ENCODE measurements at regions not wholly inside any gene's neighbourhood (a gene's known extent, or its start where the extent isn't known, plus 50 kb on each side); places are given as distances from the start of the nearest gene placed in this dataset.

DNA sequence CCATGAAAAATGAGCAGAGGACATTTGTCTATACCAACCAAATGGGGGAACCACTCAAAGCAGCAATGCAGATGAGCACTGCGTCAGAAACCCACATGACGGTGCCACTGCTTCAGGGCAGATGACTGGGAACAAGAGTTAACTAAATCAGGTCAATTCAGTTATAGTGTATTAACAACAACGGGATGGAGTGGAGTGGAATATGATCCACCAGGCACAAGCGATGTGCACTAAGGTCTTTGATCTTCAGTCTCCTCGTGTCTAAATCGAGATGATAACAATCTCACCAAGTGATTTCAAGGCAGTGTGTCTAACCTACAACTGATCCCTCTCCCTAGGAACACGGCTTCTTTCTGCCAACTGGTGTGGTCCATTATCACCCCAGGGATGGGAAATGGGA lies 269.0 kb downstream of the RAD51AP2 start:
- H3K9me3 ChIP-seq: no peaks in the 10 kb centered on the region
- no peak overlapping the region for H3K27ac ChIP-seq
- no peak for DNase-seq
- no peak for TF ChIP-seq POLR2A (IDR thresholded peaks at IDR 0.05)
- TF ChIP-seq, protein P1, sequence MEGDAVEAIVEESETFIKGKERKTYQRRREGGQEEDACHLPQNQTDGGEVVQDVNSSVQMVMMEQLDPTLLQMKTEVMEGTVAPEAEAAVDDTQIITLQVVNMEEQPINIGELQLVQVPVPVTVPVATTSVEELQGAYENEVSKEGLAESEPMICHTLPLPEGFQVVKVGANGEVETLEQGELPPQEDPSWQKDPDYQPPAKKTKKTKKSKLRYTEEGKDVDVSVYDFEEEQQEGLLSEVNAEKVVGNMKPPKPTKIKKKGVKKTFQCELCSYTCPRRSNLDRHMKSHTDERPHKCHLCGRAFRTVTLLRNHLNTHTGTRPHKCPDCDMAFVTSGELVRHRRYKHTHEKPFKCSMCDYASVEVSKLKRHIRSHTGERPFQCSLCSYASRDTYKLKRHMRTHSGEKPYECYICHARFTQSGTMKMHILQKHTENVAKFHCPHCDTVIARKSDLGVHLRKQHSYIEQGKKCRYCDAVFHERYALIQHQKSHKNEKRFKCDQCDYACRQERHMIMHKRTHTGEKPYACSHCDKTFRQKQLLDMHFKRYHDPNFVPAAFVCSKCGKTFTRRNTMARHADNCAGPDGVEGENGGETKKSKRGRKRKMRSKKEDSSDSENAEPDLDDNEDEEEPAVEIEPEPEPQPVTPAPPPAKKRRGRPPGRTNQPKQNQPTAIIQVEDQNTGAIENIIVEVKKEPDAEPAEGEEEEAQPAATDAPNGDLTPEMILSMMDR (IDR thresholded peaks at IDR 0.05): no peak
- no peaks in the 10 kb centered on the region for H3K4me1 ChIP-seq
- no peak overlapping the region for H3K4me3 ChIP-seq
- no peaks in the 10 kb centered on the region for H3K27me3 ChIP-seq
- no peaks in the 10 kb centered on the region for H3K36me3 ChIP-seq

DNA sequence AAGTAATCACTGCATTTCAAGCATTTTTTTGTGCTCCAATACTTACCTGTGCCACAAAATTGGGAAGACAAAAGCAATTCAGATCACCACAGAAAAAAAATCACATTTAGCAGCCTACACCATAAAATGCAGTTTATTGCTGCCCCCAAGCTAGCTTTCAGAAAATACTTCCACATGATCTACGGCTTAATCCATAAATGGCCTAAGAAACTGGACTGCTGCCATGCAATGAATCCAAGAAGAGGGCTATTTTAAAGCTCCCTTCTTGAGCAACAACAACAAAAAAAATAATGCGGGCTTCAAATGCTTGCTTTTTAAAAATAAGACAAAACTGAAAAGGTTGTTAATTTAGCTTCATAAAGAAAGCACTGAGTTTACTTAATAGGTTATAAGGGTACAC lies 272.3 kb downstream of the RAD51AP2 start:
- Histone ChIP-seq H3K27me3 (no peaks in the 10 kb centered on the region), H3K4me1 (no peaks in the 10 kb centered on the region), H3K9me3 (no peaks in the 10 kb centered on the region), H3K27ac (no peak overlapping the region), H3K4me3 (no peak overlapping the region), H3K36me3 (no peaks in the 10 kb centered on the region)
- DNase-seq: no peak
- no peak for TF ChIP-seq POLR2A (IDR thresholded peaks at IDR 0.05)

DNA sequence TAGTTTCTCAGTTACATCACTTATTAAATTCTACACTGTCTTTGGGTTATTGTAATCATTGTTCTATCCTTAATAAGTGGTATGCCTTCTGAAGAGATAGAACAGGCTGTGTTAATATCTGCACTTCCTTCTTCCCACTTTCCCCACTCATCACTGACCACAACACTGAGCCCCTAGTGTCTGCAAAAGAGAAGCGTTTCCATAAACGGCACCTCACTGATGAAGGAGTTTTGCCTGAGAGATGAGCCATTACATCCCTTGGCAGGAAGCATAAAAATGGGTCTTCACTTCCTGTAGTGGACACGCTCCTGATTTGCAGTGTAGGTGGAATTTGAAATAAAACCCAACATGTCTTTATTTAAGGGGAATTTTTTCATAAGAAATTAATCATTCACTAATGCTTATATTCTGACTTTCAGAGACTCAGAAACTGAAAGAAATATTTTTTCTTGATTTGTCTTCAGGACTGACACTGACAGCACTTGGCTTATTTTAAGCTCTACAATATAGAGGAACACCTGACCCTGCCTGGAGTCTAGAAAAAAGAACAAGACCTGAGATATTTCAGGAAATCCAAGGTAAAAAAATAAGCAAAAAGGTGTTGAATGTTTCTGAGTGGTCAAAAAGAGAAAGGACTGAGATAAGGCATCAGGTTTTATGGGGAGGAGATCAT lies 275.3 kb downstream of the RAD51AP2 start:
- Histone ChIP-seq H3K36me3 (no peaks in the 10 kb centered on the region), H3K9me3 (no peaks in the 10 kb centered on the region), H3K27me3 (no peaks in the 10 kb centered on the region), H3K4me3 (no peak overlapping the region), H3K4me1 (no peaks in the 10 kb centered on the region), H3K27ac (no peak overlapping the region)
- TF ChIP-seq, protein P1 (IDR thresholded peaks at IDR 0.05): no peak
- no peak for TF ChIP-seq POLR2A (IDR thresholded peaks at IDR 0.05)
- DNase-seq: no peak

DNA sequence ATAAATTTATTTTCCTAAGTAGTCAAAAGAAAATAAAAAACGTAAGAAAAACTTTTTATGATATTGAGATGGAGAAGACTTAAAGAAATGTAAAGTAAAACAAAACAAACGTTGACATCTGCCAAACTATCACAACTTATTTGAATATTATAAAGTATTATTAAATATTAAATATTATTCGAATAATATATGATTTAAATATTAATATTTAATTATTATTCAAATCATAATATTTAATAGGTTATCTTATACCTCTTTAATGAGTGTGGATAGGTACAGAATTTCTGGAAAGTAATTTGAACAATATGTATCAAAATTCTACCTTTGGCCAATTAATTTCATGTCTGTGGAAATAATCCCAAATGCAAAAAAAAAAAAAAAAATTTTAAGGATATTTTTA lies 278.7 kb downstream of the RAD51AP2 start:
- no peak overlapping the region for H3K27ac ChIP-seq
- no peaks in the 10 kb centered on the region for H3K36me3 ChIP-seq
- no peaks in the 10 kb centered on the region for H3K4me1 ChIP-seq
- DNase-seq: no peak
- TF ChIP-seq POLR2A (IDR thresholded peaks at IDR 0.05): no peak
- TF ChIP-seq, protein P1 (IDR thresholded peaks at IDR 0.05): no peak
- H3K9me3 ChIP-seq: no peaks in the 10 kb centered on the region
- no peaks in the 10 kb centered on the region for H3K27me3 ChIP-seq
- H3K4me3 ChIP-seq: no peak overlapping the region

DNA sequence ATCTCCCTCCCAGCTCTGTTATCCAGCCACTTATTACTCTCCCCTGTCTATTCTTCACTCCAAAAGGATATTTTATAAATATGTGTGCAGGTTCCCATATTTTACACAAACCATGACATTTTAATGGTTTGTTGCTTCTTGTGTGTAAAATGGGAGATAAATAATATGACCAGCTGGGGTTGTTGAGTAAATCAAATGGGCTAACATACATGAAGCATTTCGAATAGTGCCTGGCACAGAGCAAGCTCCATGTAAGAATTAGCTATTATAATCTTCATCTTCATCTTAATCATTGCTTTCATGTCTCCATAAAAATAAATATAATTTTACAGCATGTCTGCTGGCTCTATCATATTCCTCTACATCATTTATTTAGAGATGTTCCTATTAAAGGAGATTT lies 283.1 kb downstream of the RAD51AP2 start:
- Histone ChIP-seq H3K9me3 (no peaks in the 10 kb centered on the region), H3K4me1 (no peaks in the 10 kb centered on the region), H3K36me3 (no peaks in the 10 kb centered on the region), H3K27me3 (no peaks in the 10 kb centered on the region), H3K4me3 (no peak overlapping the region), H3K27ac (no peak overlapping the region)
- DNase-seq: no peak
- TF ChIP-seq, protein P1 (IDR thresholded peaks at IDR 0.05): no peak
- TF ChIP-seq POLR2A (IDR thresholded peaks at IDR 0.05): no peak

DNA sequence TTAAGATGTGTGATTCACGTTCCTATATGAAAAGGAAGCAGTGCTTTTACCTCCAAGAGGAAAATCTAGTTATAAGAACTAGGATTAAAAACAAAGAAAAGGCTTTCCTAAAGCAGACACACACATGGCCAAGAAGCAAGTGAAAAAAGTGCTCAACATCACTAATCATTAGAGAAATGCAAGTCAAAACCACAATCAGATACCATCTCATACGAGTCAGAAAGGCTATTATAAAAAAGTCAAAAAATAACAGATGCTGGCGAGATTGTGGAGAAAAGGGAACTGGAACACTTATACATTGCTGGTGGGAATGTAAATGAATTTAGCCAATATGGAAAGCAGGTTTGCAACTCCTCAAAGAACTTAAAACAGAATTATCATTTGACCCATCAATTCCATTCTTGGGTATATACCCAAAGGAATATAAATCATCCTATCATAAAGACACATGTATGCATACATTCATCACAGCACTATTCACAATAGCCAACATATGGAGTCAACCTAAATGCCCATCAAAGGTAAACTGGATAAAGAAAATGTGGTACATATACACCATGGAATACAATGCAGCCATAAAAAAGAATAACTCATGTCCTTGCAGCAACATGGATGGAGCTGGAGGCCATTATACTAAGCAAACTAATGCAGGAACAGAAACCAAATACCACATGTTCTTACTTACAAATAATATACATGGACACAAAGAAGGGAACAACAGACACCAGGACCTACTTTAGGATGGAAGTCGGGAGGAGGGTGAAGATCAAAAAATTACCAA lies 285.3 kb downstream of the RAD51AP2 start:
- no peak overlapping the region for H3K4me3 ChIP-seq
- no peak for DNase-seq
- H3K36me3 ChIP-seq: no peaks in the 10 kb centered on the region
- H3K9me3 ChIP-seq: no peaks in the 10 kb centered on the region
- TF ChIP-seq, protein P1 (IDR thresholded peaks at IDR 0.05): no peak
- TF ChIP-seq POLR2A (IDR thresholded peaks at IDR 0.05): no peak
- H3K27ac ChIP-seq: no peak overlapping the region
- no peaks in the 10 kb centered on the region for H3K27me3 ChIP-seq
- no peaks in the 10 kb centered on the region for H3K4me1 ChIP-seq
